Brain microvascular endothelial cell (primary cell): ENCODE measurements at regions not wholly inside any gene's neighbourhood (a gene's known extent, or its start where the extent isn't known, plus 50 kb on each side); places are given as distances from the start of the nearest gene placed in this dataset.
"Not testable (repeated sequence)": the region's sequence is repeated elsewhere in the genome, so short reads cannot be mapped to it uniquely, and the experiment has no call there.

Experiments
- DNase-seq: peaks from one replicate; pipeline ENCODE4 v3.0.0-alpha.2; 2020
- H3K27ac ChIP-seq: fragments of 250-450 bp; sonication (Bioruptor Pico); 2 replicates; pipeline ENCODE4 v1.5.1; 2020; ENCODE audit warnings: mild to moderate bottlenecking, moderate library complexity
- H3K27me3 ChIP-seq: fragments of 250-450 bp; sonication (Bioruptor Pico); replicated peaks from 2 replicates; pipeline ENCODE4 v1.5.1; 2020; ENCODE audit warnings: mild to moderate bottlenecking
- H3K36me3 ChIP-seq: fragments of 250-450 bp; sonication (Bioruptor Pico); replicated peaks from 2 replicates; pipeline ENCODE4 v1.5.1; 2020; ENCODE audit warnings: mild to moderate bottlenecking
- H3K4me3 ChIP-seq: 2 replicates; pipeline ENCODE4 v1.5.1; 2011; ENCODE audit warnings: low read depth, mild to moderate bottlenecking, control low read depth, low read length, moderate library complexity
- CTCF ChIP-seq: IDR thresholded peaks from 2 replicates; pipeline ENCODE4 v1.5.1; 2011; ENCODE audit warnings: low read depth, mild to moderate bottlenecking, moderate library complexity, low read length, control low read depth, inconsistent platforms; ENCODE audit errors: missing control alignments
- in situ Hi-C: cut with HindIII; loops from 2 replicates; pipeline ENCODE4 v1.10.0; 2017; ENCODE audit warnings: low sequenced_read_pairs, low pct_ligation_motif_present

GRCh38 chr5:166722939-166723338 is 1568.5 kb upstream of the WWC1 start:
- no peaks in the 10 kb centered on the region for H3K27me3 ChIP-seq
- H3K27ac ChIP-seq = no peak overlapping the region
- DNase-seq = no peak
- in situ Hi-C loops = no loop called here
- H3K4me3 ChIP-seq = no peak overlapping the region
- no peaks in the 10 kb centered on the region for H3K36me3 ChIP-seq
- TF ChIP-seq CTCF = no peak

- H3K27ac ChIP-seq = no peak overlapping the region
- no peak for TF ChIP-seq CTCF
- no peaks in the 10 kb centered on the region for H3K36me3 ChIP-seq
- DNase-seq = no peak
- no peaks in the 10 kb centered on the region for H3K27me3 ChIP-seq
- no peak overlapping the region for H3K4me3 ChIP-seq
- in situ Hi-C loops = no loop called here
These were observed 1567.2 kb upstream of the WWC1 start for GRCh38 chr5:166724284-166724683.

- Histone ChIP-seq H3K27ac (no peak overlapping the region), H3K36me3 (no peaks in the 10 kb centered on the region), H3K27me3 (no peaks in the 10 kb centered on the region), H3K4me3 (no peak overlapping the region)
- in situ Hi-C loops = no loop called here
- TF ChIP-seq CTCF = no peak
- no peak for DNase-seq
These were observed 1565.9 kb upstream of the WWC1 start for GRCh38 chr5:166725593-166725992.

DNA sequence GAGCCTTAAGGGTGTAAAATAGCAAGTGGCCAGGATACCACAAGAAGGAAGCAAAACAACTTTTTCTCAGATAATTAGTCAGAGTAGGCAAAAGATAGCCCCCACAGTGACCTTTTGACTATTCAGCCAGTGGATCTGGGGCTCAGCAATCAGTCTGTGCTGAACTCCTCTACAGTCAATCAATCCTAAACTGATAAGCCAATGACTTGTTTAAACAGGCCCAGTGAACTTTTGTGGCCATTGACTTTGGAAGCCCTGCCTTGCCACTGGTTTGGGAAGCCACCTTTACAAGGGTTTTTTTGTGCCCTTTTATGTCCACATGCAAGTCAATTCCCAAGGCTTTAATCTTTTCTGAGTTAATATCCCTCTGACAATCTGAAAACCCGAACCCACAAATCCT is 1565.0 kb upstream of the WWC1 start:
- no peaks in the 10 kb centered on the region for H3K36me3 ChIP-seq
- no peak for TF ChIP-seq CTCF
- no peak overlapping the region for H3K27ac ChIP-seq
- in situ Hi-C loops = no loop called here
- no peaks in the 10 kb centered on the region for H3K27me3 ChIP-seq
- H3K4me3 ChIP-seq = no peak overlapping the region
- no peak for DNase-seq

DNA sequence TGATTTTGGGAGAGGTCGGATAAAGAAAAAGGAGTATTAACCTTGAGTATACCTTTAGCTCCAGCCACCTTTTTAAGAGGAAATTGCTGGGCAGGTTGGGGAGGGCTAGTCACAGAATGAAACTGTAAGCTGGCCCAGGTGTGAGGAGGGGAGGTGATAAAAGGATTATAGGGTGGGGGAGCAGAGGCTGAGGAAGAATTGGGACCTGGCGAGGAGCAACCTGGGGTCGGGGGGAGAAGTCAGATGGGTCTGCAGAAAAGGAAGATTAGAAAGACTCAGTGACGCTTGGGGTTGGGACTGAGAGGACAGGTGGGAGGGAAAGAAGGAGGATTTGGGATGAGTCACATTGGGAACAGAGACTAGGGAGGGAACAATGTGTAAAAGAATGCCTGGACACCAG is 1548.5 kb upstream of the WWC1 start:
- H3K36me3 ChIP-seq, in situ Hi-C loops, H3K27ac ChIP-seq: not testable (repeated sequence)

GRCh38 chr5:166746506-166746905 is 1544.9 kb upstream of the WWC1 start:
- no peak for DNase-seq
- TF ChIP-seq CTCF = no peak
- Histone ChIP-seq H3K4me3 (no peak overlapping the region), H3K27me3 (no peaks in the 10 kb centered on the region), H3K36me3 (no peaks in the 10 kb centered on the region), H3K27ac (no peak overlapping the region)
- in situ Hi-C loops = no loop called here

More for the DNA sequence above, 1548.5 kb upstream of the WWC1 start:
- H3K4me3 ChIP-seq, DNase-seq, H3K27me3 ChIP-seq: not testable (repeated sequence)
